GM18519 (cell line): ENCODE measurements at regions not wholly inside any gene's neighbourhood (a gene's known extent, or its start where the extent isn't known, plus 50 kb on each side); places are given as distances from the start of the nearest gene placed in this dataset.
"Not testable (repeated sequence)": the region's sequence is repeated elsewhere in the genome, so short reads cannot be mapped to it uniquely, and the experiment has no call there.

Experiments
- ATAC-seq: cut with Tn5 transposase; IDR thresholded peaks from one replicate; pipeline ENCODE4 v1.9.1; 2021; ENCODE audit warnings: mild to moderate bottlenecking, moderate library complexity; ENCODE audit not compliant: unreplicated experiment, low FRiP score

GRCh38 chr14:80304125-80304766, 92.9 kb upstream of the DIO2 start:
- ATAC-seq, result no peak

DNA sequence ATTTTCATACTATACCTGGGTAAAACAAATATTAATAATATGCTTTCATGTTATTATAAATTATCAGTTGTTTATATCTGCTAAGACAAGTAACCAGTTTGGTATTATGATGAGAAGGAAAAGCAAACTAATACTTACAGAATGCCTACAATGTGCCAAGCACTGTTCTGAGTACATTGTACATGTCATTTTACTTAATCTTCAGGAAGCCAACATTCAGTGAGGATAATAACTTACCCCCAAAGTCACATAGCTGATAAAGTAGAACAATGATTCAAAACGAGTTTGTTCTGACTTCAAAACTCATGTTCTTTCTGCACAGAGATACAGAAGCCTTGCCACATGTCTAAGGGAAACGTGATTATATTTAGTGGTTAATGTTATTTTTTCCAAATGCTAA, 89.0 kb upstream of the DIO2 start:
- no peak for ATAC-seq

DNA sequence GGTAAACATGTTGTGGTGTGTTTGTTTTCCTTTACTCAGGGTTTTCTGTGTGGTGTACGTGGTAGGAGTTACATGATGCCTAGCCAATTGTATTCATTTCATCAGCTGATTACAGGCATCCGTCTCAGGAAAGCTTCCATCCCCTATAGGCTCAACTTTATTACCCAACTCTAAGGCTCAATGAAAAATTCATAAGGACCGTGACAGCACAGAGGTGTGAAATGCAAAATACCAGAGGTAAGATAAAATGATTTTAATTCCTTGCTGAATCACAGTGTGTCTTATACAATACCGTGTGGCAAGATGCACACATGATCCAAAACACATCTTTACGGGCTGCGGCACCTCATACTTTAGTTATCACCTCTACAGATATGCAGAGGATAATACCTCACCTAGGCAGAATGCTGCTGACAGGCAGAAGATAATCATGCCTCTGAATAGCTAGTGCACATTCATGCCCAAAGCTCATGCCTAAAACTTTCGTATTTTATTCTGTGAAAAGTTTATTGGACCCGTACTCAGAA, 87.2 kb upstream of the DIO2 start:
- ATAC-seq, result no peak

DNA sequence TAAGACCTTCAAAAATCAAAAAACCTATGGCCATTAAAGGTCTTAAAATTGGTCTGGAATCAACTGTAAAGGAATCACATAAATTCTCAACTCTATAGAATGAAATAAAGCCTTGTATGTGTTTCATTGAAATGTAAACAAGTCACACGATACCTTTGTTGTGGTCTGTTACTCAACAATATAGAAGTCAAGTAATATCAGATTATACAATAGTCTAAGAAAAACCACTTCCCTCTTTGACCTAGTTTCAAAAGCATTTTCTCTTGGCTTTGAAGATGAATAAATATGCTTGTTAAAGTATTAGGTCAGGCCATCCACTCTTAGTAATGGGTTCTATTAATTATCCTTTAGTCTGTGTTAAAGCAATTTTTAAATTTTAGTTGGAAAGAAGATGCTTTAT, 79.8 kb upstream of the DIO2 start:
- no peak for ATAC-seq

DNA sequence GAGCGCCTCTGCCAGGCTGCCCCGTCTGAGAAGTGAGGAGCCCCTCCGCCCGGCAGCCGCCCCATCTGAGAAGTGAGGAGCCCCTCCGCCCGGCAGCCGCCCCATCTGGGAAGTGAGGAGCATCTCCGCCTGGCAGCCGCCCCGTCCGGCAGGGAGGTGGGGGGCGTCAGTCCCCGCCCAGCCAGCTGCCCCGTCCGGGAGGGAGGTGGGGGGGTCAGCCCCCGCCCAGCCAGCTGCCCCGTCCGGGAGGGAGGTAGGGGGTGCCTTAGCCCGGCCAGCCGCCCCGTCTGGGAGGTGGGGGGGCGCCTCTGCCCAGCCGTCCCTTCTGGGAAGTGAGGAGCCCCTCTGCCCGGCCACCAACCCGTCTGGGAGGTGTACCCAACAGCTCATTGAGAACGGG, 75.4 kb upstream of the DIO2 start:
- ATAC-seq, result not testable (repeated sequence)

DNA sequence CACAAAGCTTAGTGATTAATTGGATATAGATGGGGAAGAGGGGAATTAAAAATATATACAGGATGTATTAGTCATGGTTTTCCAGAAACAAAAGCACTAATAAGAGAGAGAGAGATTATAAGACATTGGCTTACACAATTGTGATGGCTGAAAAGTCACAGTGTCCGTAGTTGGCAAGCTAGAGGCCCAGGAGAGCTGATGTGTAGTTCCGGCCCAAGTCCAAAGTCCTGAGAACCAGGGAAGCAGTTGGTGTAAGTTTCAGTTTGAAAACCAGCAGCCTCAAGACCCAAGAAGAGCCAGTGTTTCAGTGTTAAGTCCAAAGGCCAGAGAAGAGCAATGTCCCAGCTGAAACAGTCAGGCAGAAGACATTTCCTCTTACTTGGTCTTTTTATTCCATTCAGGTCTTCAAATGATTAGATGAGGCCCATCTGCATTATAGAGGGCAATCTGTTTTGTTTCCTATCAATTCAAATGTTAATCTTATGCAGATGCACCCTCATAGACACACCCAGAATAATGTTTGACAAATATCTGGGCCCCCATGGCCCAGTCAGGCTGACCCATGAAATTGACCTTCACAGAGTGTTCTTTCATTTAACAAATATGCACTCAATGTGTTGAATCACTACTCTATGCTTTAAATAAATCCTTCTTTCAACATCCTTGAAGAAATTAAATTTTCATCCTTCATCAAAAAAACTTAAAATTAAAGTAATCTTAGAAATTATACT, 67.2 kb upstream of the DIO2 start:
- no peak for ATAC-seq

- ATAC-seq, result no peak
These were observed 64.0 kb upstream of the DIO2 start for GRCh38 chr14:80275208-80275850.

- ATAC-seq, result not testable (repeated sequence)
These were observed 63.0 kb upstream of the DIO2 start for GRCh38 chr14:80274310-80274709.

- ATAC-seq, result no peak
These were observed 60.1 kb upstream of the DIO2 start for GRCh38 chr14:80271389-80271788.

- ATAC-seq, result no peak
These were observed 58.1 kb upstream of the DIO2 start for GRCh38 chr14:80269353-80269925.

DNA sequence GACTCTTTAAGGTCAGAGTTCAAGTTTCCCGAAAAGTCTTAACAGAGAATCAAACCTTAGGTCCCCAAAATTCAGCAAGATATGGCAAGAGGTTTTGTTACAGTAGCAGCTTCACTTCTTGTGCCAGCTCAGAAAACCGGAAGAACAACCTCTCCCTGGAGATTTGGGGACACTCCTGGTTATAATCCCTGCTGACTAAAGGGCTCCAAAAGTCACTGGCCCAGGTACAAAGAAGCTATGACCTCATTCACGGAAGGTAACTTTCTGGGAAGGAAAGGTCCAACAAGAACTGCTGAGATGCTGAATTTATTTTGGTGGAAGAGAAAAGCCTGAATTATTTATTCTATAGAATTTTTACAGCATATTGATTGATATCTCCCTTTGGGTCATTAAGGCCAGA, 55.6 kb upstream of the DIO2 start:
- no peak for ATAC-seq

GRCh38 chr14:80264702-80265101, 53.4 kb upstream of the DIO2 start:
- ATAC-seq, result no peak
